ENCODE measurements at regions not wholly inside any gene's neighbourhood (a gene's known extent, or its start where the extent isn't known, plus 50 kb on each side); places are given as distances from the start of the nearest gene placed in this dataset.

DNA sequence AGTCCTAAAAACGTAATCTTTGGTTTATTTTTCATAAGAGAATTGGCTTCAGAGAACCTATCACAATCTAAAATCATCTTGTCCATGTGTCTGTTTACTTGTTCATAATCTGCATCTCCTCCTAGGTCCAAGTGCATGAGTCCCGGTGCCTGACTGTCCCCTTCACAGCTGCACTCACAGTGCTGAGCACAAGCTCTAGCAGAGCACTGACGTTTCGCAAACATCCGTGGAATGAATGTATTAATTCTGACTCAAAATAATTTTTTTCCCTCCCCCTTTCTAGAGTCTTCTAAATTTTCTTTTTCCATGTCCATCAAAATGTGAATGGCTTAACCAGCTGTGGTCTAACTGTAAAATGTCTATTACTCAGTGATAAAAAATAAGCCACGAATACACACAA lies 245.5 kb upstream of the TSHZ3 start:
- DNase-seq (ENCODE audit: low read depth in 4 of 4, low spot score in 3 of 4) = no peak

DNA sequence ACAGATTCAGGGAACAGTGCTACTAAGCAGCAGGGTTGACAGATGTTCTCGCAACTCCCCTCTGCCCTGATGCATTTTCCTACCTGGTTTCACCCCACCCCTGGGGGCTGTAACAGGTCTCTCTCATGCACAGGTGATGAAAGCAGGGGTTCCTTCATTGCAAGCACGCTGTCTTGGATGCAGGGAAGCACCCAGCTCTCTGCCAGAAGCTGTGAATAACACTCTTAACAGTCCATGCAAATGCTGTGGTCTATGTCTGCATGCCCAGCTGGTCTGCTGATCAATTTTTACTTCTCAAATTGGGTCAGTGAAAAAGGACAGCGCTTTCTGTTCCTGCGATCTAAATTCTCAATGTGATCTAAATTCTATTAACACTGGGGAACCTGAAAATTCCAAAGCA lies 246.3 kb upstream of the TSHZ3 start:
- no peak for DNase-seq (ENCODE audit: low read depth in 4 of 4, low spot score in 3 of 4)

DNA sequence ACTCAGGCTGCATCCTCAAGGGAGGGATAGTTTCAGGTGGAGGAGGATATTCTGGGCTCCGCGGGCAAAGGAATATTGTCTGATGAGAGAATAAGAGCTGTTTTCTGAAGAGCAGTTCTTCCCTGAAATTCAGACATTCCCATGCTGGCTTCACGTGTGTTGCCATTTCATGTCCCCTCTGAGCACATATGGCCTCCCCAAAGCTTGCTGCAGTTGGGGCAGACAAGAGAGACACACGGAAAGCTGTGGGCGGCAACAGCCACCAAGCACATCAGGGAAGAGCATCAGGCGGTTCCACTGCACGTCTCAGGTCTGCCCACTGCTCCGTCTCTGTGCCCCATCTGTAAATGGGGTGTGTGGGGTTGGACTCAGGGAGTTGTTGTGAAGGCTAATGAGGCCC lies 247.5 kb upstream of the TSHZ3 start:
- no peak for DNase-seq (ENCODE audit: low read depth in 4 of 4, low spot score in 3 of 4)

DNA sequence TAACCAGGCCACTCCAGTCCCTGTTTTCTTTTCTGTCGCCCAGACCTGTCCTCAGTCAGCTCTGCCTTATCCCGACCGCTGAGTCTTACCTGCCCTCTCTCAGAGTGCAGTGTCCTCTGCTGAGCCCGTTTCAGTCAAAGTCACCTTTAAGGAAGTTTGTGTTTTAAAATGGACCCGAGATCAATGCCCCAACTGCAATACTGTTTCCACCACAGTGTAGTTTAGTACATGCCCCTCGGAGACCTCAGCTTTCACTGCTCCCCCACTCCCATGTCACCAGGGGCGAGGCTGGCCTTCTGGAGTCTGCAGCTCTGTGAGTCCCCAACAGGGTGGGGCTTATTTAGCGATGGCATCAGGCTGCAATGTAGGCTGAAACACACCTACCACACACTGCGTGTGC lies 248.4 kb upstream of the TSHZ3 start:
- DNase-seq (ENCODE audit: low read depth in 4 of 4, low spot score in 3 of 4) = no peak

DNA sequence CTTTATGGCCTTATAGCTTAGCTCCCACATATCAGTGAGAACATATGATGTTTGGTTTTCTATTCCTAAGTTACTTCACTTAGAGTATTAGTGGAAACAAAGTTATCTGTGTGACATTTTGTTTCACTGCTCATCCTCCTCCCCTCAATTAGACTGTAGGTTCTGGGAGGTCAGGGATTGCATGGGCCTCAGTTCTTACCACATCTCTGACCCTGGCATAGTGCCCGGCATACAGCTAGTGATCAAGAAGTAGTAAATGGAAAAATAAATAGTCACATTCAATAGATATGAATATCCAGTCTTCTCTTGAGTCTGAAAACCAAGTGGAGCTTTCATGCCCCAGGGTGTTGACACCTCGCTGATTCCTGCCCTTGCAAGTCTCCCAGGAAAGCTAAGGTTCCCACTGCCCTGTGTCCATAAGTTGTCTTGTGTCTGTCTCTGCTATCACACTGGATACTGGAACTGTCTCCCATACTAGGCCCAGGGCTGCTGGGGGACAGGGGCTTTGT lies 249.5 kb upstream of the TSHZ3 start:
- no peak for DNase-seq (ENCODE audit: low read depth in 4 of 4, low spot score in 3 of 4)

DNA sequence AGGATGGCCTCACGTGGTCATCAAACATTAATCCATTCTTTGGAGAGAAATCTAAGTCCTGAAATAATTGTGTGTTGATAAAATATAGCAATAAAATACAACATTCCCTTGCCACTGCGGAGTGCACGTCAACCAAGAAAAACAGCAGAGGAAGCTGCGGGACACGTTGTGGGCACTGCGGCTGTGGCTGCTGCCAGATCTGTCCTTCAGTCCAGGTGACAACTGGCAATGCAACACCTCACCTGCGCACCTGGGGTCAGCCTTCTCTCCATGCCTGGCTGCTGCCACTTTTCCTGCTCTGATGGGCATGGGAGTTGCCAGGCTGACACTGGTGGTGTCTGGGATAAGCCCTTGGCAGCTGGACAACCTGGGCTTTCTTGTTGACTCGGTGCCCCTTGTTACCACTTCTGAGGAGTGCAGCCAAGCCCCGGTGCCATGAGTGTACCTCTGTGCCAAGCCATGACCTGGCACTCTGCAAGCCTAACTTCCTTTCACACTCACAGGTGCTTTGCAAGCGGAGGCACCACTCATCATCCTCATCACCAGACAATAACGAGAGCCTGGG lies 251.6 kb upstream of the TSHZ3 start:
- DNase-seq (ENCODE audit: low read depth in 4 of 4, low spot score in 3 of 4) = no peak

DNA sequence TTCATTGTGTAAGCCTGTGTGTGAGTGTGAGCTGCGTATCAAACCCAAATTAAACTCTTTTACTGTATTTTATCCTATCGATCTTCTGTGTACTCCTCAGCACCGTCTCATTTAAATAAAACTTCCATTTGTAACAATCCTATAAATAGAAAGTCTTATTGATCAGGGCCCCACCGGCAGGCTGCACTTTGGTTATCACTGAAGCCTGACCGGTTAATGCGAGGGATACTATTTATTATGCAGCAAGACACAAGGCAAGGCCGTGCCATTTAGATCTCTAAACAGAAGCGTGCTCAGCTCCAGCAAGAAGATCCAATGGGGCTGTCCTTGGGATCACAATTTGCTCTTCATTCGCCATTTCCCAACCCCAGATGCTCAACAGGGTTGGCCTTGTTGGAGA lies 252.6 kb upstream of the TSHZ3 start:
- no peak for DNase-seq (ENCODE audit: low read depth in 4 of 4, low spot score in 3 of 4)

DNA sequence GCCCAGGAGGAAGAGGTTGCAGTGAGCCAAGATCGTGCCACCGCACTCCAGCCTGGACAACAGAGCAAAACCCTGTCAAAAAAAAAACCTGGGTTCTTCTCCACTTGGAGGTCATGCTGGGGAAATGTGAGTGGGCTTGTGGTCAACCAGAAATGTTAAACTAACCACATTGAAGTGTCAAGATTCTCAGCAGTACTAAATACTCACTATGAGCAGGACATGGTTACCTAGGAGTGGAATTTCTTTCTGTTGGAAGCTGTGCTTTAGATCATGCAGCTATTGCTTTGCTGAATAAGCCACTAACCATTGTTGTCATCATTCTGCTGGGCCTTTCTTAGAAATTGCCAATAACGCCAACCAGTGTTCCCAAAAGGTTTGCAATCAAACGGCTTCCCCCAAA lies 253.3 kb upstream of the TSHZ3 start:
- no peak for DNase-seq (ENCODE audit: low read depth in 4 of 4, low spot score in 3 of 4)

DNA sequence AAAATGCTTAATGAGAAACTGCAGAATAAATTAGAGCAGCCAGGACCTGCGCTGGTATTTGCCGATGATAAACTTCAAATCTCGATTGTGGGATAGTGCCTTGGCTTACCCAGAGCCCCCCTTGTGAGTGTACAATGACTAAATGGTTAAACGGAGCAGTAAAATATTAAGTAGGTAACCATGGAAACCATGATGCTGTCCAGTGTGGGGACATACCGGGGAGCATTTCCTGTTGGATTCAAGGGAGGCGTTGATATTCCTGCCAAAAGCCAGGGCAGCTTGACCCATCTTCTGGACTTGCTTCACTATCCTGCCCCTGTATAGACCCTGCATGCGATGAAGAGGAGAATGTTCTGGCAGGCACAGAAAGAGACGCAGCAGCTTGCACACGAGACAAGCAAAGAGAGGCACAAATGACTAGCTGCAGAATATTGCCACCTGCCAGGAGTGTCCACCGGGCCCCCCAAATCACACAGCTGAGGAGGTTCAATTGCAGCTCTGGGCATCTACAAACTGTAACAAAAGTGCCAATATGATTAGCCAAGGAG lies 255.3 kb upstream of the TSHZ3 start:
- DNase-seq (ENCODE audit: low read depth in 4 of 4, low spot score in 3 of 4) = no peak

DNA sequence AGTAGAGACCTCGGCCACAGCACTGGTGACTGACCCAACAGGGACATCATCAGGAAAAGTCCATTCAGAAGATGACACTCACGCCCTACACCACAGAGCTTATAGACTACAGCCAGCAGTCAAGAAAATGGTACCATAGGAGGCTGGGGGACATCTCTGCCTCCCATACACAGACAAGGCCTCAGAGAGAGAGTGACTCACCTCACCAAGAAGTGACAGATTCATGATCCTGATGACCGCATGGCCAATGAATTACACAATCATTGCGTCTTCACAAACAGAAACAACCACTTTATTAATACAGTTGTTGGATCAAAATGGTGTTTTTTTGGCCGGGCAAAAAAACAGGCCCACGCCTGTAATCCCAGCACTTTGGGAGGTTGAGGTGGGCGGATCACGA lies 260.8 kb upstream of the TSHZ3 start:
- no peak for DNase-seq (ENCODE audit: low read depth in 4 of 4, low spot score in 3 of 4)

DNA sequence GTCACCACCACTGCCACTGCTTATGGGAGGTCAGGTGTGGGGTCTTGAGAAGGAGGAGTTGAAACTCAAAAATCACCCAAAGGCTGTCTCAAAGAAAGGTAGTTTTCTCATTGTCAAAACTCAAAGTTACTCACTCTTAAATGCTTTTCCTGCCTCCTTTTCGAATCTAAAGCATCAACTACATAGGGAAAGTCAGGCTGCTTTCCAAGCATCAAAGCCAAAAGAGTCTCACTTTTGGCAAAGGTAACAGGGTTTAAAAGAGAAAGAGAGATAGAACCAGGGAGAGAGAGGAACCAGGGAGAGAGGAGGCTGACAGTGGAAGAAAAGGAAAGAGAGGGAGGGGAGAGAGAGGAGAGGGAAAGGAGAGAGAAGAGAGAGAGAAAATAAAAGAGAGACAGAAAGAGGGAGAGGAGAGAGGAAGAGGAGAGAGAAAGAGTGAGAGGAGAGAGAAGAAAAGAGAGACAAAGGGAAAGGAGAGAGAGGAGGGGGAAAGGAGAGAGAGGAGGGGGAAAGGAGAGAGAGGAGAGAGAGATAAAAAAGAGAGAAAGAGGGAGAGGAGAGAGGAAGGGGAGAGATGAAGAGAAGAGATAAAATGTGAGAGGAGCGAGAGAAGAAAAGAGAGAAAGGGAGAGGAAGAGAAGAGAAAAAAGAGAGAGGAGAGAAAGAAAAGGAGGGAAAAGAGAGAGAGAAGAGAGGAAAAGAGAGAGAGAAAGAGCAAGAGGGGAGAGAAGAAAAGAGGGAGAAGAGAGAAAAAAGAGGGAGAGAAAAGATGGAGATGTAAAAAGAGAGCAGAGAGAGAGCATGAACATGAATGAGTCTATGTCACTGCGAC lies 262.0 kb upstream of the TSHZ3 start:
- no peak for DNase-seq (ENCODE audit: low read depth in 4 of 4, low spot score in 3 of 4)

DNA sequence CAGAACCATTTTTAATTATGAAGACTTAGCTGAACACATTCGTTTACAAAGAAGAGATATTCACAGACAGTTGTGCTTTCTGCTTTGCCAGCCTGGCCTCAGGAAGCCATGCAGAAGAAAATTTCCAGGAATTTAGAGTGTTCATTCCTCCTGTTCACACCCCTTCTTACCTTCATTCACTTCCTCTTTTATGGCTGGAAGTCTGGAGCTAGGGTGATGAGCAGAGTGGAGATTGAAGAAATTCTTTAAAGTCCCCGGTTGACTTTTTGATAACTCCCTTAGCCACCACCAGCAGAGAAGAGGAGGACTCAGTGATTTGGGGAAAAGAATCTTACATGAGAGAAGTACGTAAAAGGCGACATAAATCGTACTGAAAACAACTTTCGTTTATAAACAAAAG lies 263.6 kb upstream of the TSHZ3 start:
- no peak for DNase-seq (ENCODE audit: low read depth in 4 of 4, low spot score in 3 of 4)

DNA sequence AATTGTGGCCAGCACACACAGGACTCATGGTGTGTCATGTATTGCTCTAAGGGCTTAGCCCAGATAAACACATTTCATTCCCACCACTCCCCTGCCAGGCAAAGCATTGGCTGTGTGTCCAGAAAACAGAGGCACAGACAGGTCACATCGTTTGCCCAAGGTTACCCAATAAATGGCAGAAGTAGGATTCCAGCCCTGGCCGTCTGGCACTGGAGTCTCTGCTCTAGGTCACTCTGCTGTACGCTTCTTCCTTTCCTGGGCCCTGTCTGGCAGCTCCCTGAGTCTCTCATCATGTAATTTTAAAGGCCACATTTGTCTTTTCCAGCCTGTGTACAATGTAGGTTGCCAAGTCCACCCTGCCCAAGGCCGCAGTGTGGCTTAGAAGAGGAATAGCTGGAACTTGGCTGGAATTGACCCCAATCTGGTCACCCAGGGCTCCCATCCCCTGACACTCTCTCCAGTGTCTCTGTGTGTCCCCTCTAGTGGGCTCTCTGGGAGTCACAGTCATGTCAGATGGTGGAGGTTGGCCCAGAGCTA lies 264.5 kb upstream of the TSHZ3 start:
- no peak for DNase-seq (ENCODE audit: low read depth in 4 of 4, low spot score in 3 of 4)

DNA sequence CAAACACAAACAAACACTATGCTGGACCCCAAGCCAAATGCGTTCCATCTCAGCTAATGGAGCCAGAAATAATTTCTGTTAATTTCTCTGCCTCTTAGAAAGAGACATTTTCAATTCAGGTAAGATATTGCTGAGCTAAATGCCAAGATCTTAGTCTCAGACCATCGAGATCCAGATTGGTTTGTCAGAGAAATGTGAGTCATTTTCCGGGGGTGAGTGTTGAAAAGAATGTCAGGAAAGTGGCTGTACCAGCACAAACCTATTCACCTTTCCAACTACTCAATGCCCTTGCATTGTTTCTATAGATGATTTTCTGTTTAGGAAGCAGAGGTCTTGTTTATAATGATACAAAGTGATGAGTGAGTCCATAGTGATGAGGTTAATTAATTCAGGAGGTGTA lies 266.8 kb upstream of the TSHZ3 start:
- DNase-seq (ENCODE audit: low read depth in 4 of 4, low spot score in 3 of 4) = no peak

DNA sequence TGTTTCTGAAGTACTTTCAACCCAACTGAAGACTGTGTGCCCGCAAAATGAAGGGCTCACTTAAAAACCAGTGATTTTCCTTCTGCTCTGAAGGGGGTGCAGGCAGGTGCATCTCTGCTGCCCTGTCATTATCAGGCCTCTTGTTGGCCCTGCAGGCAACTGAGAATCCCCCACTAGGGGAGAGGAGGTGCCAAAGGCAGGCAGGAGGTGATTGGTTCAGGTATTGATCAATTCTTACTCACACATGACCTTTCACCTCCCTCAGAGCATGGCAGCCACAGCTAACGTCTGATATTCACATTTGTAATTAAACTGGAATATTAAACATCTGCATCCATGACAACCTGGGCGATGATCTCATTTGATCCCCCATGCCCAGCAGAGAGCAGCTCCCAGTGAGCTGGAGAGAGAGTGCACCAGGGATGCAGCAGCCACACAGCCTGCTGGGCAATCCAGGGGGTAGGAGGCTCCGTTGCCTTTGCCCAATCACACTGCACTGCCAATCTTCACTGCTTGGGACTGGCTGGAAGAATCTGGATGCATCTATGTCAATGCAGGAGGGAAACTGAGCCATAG lies 267.9 kb upstream of the TSHZ3 start:
- DNase-seq (ENCODE audit: low read depth in 4 of 4, low spot score in 3 of 4) = no peak

DNA sequence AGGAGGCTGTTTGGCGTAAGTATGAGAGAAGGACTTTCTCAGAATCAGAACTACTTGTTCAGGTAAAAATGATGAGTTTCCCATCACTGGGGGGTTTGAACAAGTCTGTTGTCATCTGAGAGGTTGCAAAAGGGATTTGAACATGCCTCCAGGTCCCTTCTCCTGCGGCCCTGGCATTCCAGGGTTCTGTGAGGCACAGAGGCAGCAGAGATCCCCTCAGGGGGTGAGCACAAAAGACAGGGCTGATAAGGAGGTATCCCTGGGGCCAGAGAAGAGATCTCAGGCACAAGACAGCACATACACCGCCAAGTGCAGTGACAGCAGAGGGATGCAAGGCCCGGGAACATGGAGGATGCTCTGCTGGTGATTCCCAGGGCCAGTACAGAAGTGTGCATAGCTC lies 275.8 kb upstream of the TSHZ3 start:
- no peak for DNase-seq (ENCODE audit: low read depth in 4 of 4, low spot score in 3 of 4)

DNA sequence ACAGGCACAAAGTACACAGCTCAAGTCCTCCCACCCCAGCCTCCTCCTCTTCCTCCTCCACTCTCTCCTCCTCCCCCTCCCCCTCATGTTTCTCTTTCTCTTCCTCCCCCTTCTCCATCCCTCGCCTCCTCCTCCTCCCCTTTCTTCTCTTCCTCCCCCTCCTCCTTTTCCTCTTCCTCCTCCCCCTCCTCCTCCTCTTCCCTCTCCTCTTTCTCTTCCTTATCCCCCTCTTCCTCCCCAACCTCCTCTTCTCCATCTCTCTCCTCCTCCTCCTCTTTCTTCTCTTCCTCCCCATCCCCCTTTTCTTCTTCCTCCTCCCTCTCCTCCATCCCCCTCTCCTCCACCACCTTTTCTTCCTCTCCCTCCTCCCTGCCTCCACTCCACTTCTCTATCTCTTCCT lies 276.3 kb upstream of the TSHZ3 start:
- no peak for DNase-seq (ENCODE audit: low read depth in 4 of 4, low spot score in 3 of 4)

DNA sequence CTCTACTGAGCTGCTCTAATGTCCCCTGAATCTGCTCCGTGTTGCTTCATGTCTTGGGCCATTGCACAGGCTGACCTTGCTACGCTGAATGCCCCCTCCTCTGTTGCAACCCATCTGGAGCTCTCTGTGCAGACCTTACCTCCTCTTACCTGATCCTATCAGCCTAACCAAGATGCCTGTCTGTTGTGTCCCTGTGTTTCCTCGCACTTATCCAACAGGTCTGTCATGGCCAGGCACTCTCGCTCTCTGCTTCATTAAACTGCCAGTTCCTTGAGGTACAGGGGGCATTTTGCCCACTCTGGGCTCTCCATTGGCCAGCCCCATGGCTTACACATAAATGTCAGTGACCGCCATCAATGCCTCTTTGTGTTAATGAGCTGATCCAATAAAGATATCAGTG lies 277.7 kb upstream of the TSHZ3 start:
- no peak for DNase-seq (ENCODE audit: low read depth in 4 of 4, low spot score in 3 of 4)

DNA sequence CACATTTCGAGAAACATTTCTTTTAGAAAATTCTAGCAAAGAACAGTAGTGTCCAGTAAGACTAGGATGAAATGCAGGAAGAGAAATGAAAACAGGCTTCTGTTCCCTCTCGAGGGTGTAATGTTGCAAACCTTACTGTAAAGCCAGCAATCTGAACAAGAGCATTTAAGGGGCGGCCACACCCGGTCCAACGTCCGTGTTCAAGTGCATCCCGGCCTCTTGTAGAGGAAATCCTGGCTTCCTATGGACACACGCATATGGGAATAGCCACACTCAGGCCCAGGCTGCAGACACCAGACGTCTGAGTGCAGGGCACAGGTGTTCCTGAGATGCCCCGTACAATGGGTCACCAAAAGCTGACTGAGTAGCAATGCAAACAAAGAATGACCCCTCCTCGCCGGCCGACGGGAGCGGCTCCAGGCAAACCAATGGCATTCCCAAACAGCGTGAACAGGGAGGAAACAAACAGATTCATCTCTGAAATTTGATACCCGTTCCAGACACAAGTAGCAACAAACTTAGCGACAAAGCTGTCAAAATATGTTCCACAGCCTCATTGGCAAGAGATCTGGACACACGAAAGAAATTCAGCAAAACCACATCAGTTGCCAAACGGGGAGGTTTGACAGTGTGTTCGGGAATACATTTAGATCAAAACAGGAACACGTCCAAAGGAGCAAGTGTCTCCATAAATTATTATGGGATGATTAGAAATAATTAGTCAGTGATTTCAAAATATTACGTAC lies 278.6 kb upstream of the TSHZ3 start:
- DNase-seq (ENCODE audit: low read depth in 4 of 4, low spot score in 3 of 4) = no peak

DNA sequence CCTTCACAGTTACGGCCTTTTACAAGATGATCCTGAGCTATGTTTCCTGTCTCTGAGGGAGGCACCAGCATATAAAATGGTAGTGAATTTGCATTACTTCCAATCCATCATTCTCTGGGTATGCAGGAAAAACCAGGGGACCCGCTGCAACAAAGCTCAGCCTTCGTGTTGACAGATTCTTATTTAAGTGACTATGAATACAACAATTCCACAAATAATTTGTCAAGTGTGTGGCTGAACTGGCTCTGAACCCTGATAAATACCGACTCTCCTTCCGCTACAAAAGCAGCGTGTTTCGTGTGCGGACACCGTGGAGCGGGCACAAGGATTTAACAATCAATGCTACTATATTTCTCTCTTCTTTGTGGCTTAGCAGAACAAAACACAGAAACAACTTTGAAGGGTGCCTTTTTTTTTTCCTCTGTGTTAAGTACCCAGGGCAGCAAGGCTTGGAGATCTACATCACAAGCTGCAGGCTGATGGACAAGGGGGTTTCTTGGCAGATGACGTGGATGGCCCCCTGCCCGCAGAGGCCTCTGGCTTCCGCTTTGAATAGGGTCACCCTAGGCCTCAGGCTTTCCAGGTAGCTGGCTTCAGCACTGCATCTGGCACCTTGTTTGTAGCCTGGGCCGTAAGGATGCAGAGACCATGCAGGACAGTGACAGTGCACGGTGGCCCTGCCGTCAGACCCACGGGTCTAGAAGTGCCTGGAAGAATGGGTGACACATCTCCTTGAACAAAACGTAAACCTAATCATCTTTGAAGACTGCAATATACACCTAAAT lies 280.5 kb upstream of the TSHZ3 start:
- DNase-seq (ENCODE audit: low read depth in 4 of 4, low spot score in 3 of 4) = no peak
